Naive thymus-derived CD8-positive, alpha-beta T cell (primary cell): ENCODE measurements at regions not wholly inside any gene's neighbourhood (a gene's known extent, or its start where the extent isn't known, plus 50 kb on each side); places are given as distances from the start of the nearest gene placed in this dataset.
"Not testable (repeated sequence)": the region's sequence is repeated elsewhere in the genome, so short reads cannot be mapped to it uniquely, and the experiment has no call there.

ENCODE experiments used
- ATAC-seq, 2 donors: fragments of 150-1000 bp; cut with Tn5 transposase in 1 of 2; sonication (Bioruptor Pico), chemical (Tn5 transposase) in 1 of 2; 1 replicate in 1 of 2; 2 replicates in 1 of 2; pipeline ENCODE4 v1.10.0; 2021; ENCODE audit warnings: mild to moderate bottlenecking in 2 of 2, moderate library complexity in 2 of 2
- POLR2A ChIA-PET: fragments of 350-600 bp; sonication (Branson Sonifier 250); formaldehyde crosslinking; loops from one replicate; lab custom pipeline; 2021; ENCODE audit warnings: antibody characterized with exemption; lab: Charles Lee
- DNase-seq, 10 donors: peaks; one replicate each; pipeline versions ENCODE4 v3.0.0 to v3.0.0-alpha.2; 2020 to 2022
- H3K27ac Mint-ChIP-seq, 10 donors: one replicate each; pipeline ENCODE4 v1.8.0; 2020 to 2022; ENCODE audit warnings: mild to moderate bottlenecking in 10 of 10, mixed read lengths in 10 of 10, moderate library complexity in 4 of 10, inconsistent platforms in 1 of 10
- H3K27me3 Mint-ChIP-seq, 5 donors: one replicate each; pipeline ENCODE4 v1.8.0; 2021 to 2022; ENCODE audit warnings: mixed read lengths in 5 of 5
- H3K36me3 Mint-ChIP-seq, 3 donors: one replicate each; pipeline ENCODE4 v1.8.0; 2020 to 2022; ENCODE audit warnings: mixed read lengths in 3 of 3, mild to moderate bottlenecking in 2 of 3, inconsistent platforms in 1 of 3
- H3K4me1 Mint-ChIP-seq, 4 donors: one replicate each; pipeline ENCODE4 v1.8.0; 2021 to 2022; ENCODE audit warnings: mixed read lengths in 4 of 4
- H3K4me3 Mint-ChIP-seq, 10 donors: one replicate each; pipeline ENCODE4 v1.8.0; 2020 to 2022; ENCODE audit warnings: mild to moderate bottlenecking in 10 of 10, mixed read lengths in 10 of 10, moderate library complexity in 6 of 10, inconsistent platforms in 1 of 10
- H3K9me3 Mint-ChIP-seq, 9 donors: one replicate each; pipeline ENCODE4 v1.8.0; 2020 to 2022; ENCODE audit warnings: mixed read lengths in 9 of 9, mild to moderate bottlenecking in 3 of 9, inconsistent platforms in 1 of 9, moderate library complexity in 1 of 9

DNA sequence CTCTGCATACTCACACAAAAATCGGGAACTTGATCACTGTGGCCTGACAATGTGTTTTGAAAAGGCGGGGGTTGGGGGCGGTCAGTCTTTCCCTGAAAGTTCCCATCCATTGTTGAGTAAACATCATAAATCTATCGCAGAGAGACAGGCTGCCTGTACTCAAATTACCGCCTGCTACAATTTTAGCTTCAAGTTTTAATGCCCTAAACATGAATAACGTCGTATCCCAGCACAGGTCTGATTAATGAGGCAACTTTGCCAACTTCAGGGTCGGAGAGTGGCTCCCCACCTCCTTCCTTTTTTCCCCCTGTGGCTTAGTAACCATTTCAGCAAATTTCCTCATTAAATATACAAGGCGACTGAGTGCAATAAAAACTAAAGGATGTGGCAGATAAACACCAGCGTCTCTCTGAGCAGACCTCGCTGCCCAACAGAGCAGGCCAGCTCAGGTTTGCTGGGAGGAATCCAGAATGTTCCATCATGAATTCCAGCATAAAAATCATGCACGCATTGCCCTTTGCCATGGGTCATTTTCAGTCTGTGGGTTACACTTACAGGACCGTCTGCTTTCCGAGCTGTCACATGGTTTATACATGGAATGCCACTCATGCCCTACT, 213.5 kb upstream of the PLGLB2 start:
- H3K27me3 Mint-ChIP-seq, H3K27ac Mint-ChIP-seq, ATAC-seq, H3K9me3 Mint-ChIP-seq, POLR2A ChIA-PET, H3K4me3 Mint-ChIP-seq, DNase-seq, H3K36me3 Mint-ChIP-seq: not testable (repeated sequence)
- peaks cover 0 to 31% (median 9%) of the 10 kb centered on the region in 4 donors for H3K4me1 Mint-ChIP-seq

DNA sequence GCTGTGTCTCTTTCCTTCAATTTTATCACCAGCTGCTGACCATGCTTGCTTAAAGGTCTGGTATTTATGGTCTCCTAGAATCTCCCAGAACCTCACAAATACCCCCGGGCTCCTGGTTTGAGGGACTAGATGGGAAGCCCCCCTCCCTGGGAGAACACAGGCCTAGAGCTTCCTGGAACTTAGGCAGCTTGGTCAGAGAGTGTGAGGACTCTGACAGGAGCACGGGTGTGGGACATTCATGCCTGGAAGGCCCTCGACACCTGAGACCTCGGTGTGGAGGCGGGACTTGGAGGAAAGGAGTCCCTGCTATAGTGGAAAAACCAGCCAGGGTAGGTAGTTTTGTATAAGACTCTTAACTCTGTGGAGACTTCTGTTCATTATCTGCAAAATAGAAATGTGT, 211.5 kb upstream of the PLGLB2 start:
- ATAC-seq, H3K9me3 Mint-ChIP-seq, POLR2A ChIA-PET, H3K27me3 Mint-ChIP-seq, H3K4me3 Mint-ChIP-seq, DNase-seq, H3K36me3 Mint-ChIP-seq: not testable (repeated sequence)
- H3K4me1 Mint-ChIP-seq = peaks cover 0 to 27% (median 8%) of the 10 kb centered on the region in 4 donors
- peak overlapping the region in 3 of 10 donors; percentile 32 to 93 (median 71) for H3K27ac Mint-ChIP-seq

- POLR2A ChIA-PET, H3K9me3 Mint-ChIP-seq, H3K36me3 Mint-ChIP-seq, DNase-seq, H3K27me3 Mint-ChIP-seq, ATAC-seq: not testable (repeated sequence)
- Mint-ChIP-seq H3K4me3 (peak overlapping the region in 3 of 10 donors; percentile 4 to 61 (median 10)), H3K4me1 (peaks cover 0 to 26% (median 8%) of the 10 kb centered on the region in 4 donors), H3K27ac (peak overlapping the region in 8 of 10 donors; percentile 14 to 93 (median 75))
Observed at GRCh38 chr2:87537251-87537671, 210.6 kb upstream of the PLGLB2 start.

DNA sequence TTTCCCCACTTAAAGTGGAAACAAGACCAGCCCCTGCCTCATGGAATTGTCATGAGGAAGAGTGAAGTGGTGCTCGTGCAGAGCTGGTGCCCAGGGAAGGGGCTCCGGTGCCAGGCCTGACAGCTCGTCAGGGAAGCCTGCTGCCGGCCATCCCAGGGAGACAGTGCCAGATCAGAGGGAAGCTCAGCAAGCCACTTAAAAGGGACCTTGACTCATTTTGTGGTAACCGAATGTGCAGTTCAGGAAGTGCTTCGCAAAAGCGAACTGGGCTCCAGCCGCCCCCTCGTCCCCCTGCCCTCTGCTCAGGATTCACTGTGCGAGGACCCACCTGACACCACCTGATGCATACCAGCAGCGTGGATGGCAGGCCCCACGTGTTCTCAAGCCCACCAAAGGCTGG, 209.6 kb upstream of the PLGLB2 start:
- H3K4me3 Mint-ChIP-seq, POLR2A ChIA-PET, H3K36me3 Mint-ChIP-seq, H3K27me3 Mint-ChIP-seq, H3K9me3 Mint-ChIP-seq, DNase-seq: not testable (repeated sequence)
- peaks cover 0 to 22% (median 8%) of the 10 kb centered on the region in 4 donors for H3K4me1 Mint-ChIP-seq
- peak overlapping the region in 1 of 10 donors; percentile 70 for H3K27ac Mint-ChIP-seq
- ATAC-seq = peak; percentile 82 to 87

DNA sequence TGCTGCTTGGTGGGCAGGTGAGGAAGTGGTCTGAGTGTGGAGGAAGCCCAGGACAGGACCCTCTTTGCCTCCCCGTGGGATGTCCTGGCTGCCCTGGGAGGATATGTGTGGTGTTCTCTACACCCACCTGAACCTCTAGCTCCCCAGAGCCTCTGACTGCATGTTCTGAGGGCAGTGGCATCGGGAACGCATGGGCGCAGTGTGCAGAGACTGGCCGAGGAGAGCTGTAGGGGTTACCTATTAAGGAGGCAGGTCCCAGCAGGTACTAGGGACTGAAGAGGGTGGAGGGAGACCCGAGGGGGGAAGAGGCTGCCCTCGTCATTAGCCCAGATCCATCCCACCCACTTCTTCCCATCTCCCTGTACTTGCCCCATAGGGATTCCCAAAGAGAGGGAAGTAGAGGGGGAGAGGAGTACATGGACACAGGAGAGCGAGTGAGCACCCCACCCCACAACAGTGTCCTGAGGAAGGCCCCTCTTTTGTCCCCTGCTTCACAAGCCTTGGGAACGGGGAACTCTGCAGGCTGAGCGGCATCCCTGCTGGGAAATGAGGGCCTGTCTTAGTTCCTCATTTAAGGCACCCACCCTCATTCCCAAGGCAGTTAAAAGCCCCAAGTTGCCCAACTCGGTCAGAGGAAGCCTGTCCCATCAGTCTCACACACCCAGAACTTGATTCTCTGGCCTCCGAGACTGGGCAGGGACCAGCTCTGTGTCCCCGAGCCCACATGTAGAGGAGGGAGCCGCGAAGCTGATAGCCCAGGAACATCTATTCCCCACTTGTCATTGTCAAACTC, 208.5 kb upstream of the PLGLB2 start:
- ATAC-seq, H3K9me3 Mint-ChIP-seq, POLR2A ChIA-PET, H3K27me3 Mint-ChIP-seq, DNase-seq, H3K36me3 Mint-ChIP-seq, H3K4me3 Mint-ChIP-seq: not testable (repeated sequence)
- Mint-ChIP-seq H3K27ac (peak overlapping the region in 1 of 10 donors; percentile 70), H3K4me1 (peaks cover 0 to 17% (median 6%) of the 10 kb centered on the region in 4 donors)

GRCh38 chr2:87540242-87540641, 207.6 kb upstream of the PLGLB2 start:
- POLR2A ChIA-PET, H3K27ac Mint-ChIP-seq, ATAC-seq, H3K9me3 Mint-ChIP-seq, DNase-seq, H3K27me3 Mint-ChIP-seq, H3K36me3 Mint-ChIP-seq, H3K4me3 Mint-ChIP-seq: not testable (repeated sequence)
- peaks cover 0 to 17% (median 6%) of the 10 kb centered on the region in 4 donors for H3K4me1 Mint-ChIP-seq

GRCh38 chr2:87542599-87543174, 205.2 kb upstream of the PLGLB2 start:
- H3K4me1 Mint-ChIP-seq, ATAC-seq, H3K36me3 Mint-ChIP-seq, POLR2A ChIA-PET, H3K9me3 Mint-ChIP-seq, DNase-seq, H3K27me3 Mint-ChIP-seq: not testable (repeated sequence)
- peak overlapping the region in 6 of 10 donors; percentile 29 to 85 (median 64) for H3K27ac Mint-ChIP-seq
- H3K4me3 Mint-ChIP-seq = peak overlapping the region in 4 of 10 donors; percentile 32 to 52 (median 44)

GRCh38 chr2:87543797-87544196, 204.1 kb upstream of the PLGLB2 start:
- H3K27ac Mint-ChIP-seq, H3K4me1 Mint-ChIP-seq, H3K36me3 Mint-ChIP-seq, POLR2A ChIA-PET, ATAC-seq, DNase-seq, H3K4me3 Mint-ChIP-seq, H3K27me3 Mint-ChIP-seq, H3K9me3 Mint-ChIP-seq: not testable (repeated sequence)

- POLR2A ChIA-PET, H3K27me3 Mint-ChIP-seq, H3K9me3 Mint-ChIP-seq, H3K36me3 Mint-ChIP-seq, ATAC-seq, H3K4me3 Mint-ChIP-seq, DNase-seq, H3K27ac Mint-ChIP-seq: not testable (repeated sequence)
- H3K4me1 Mint-ChIP-seq = peaks cover 0 to 11% (median 4%) of the 10 kb centered on the region in 4 donors
Observed at GRCh38 chr2:87547106-87547505, 200.8 kb upstream of the PLGLB2 start.

- ATAC-seq = peak; percentile 39 to 72
- POLR2A ChIA-PET, DNase-seq, H3K36me3 Mint-ChIP-seq, H3K9me3 Mint-ChIP-seq, H3K27me3 Mint-ChIP-seq, H3K27ac Mint-ChIP-seq, H3K4me3 Mint-ChIP-seq, H3K4me1 Mint-ChIP-seq: not testable (repeated sequence)
Observed at GRCh38 chr2:87547966-87548365, 199.9 kb upstream of the PLGLB2 start.

GRCh38 chr2:87548681-87549536, 199.0 kb upstream of the PLGLB2 start:
- POLR2A ChIA-PET, H3K36me3 Mint-ChIP-seq, H3K9me3 Mint-ChIP-seq, DNase-seq, H3K27me3 Mint-ChIP-seq, H3K4me1 Mint-ChIP-seq, ATAC-seq: not testable (repeated sequence)
- Mint-ChIP-seq H3K27ac (peak overlapping the region in 5 of 10 donors; percentile 36 to 86 (median 74)), H3K4me3 (peak overlapping the region in 1 of 10 donors; percentile 3)

DNA sequence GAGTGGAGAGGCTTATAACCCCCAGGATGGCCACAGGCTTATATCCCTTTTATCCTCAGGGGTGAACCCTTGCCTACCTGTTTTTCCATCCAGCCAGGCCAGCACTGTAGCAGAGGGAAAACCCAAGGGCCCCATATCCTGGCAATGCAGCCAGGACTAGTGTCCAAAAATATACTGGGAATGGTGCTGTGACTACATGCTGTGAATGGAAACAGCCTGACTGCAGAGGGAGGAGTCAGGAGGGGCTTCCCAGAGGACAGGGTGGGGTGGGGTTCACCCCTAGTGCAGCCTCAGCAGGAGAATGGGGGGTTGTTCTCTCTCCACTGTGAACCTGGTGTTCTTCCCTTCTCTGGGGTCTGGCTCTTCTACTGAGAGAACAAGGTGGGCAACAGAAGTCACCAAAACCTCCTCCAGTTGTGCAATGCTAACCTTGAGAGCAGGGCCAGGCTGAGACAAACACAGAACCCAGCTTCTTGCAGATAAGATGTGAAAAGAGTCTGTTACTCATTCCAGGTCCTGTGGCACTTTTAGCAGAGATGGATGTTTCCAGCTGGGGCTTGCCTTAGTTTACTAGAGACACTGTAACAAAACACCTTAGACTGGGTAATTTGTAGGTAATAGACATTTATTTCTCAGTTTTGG, 198.2 kb upstream of the PLGLB2 start:
- H3K9me3 Mint-ChIP-seq, H3K4me3 Mint-ChIP-seq, H3K36me3 Mint-ChIP-seq, H3K27me3 Mint-ChIP-seq, H3K4me1 Mint-ChIP-seq, DNase-seq, ATAC-seq, POLR2A ChIA-PET: not testable (repeated sequence)
- peak overlapping the region in 1 of 10 donors; percentile 43 for H3K27ac Mint-ChIP-seq
